Stimulated activated effector memory CD8-positive, alpha-beta T cell treated with anti-CD3 and anti-CD28 coated beads, Interleukin-12 subunit alpha, Interleukin-12 subunit beta, amount 100 ng/mL, for 72 hours (primary cell): ENCODE measurements at regions not wholly inside any gene's neighbourhood (a gene's known extent, or its start where the extent isn't known, plus 50 kb on each side); places are given as distances from the start of the nearest gene placed in this dataset.

Experiments
- ATAC-seq: fragments of 150-1000 bp; cut with Tn5 transposase; 2 replicates; pipeline ENCODE4 v1.10.0; 2021
- DNase-seq, 2 donors: peaks; one replicate each; pipeline ENCODE4 v3.0.0; 2021 to 2022; ENCODE audit warnings: low spot score in 2 of 2
- H3K27ac Mint-ChIP-seq: one replicate; pipeline ENCODE4 v1.8.0; 2022; ENCODE audit warnings: mild to moderate bottlenecking, mixed read lengths
- H3K36me3 Mint-ChIP-seq: one replicate; pipeline ENCODE4 v1.8.0; 2022; ENCODE audit warnings: mild to moderate bottlenecking, mixed read lengths
- H3K4me1 Mint-ChIP-seq: one replicate; pipeline ENCODE4 v1.8.0; 2022; ENCODE audit warnings: mixed read lengths
- H3K4me3 Mint-ChIP-seq: one replicate; pipeline ENCODE4 v1.8.0; 2022; ENCODE audit warnings: mild to moderate bottlenecking, mixed read lengths
- H3K9me3 Mint-ChIP-seq: one replicate; pipeline ENCODE4 v1.8.0; 2022; ENCODE audit warnings: mixed read lengths

DNA sequence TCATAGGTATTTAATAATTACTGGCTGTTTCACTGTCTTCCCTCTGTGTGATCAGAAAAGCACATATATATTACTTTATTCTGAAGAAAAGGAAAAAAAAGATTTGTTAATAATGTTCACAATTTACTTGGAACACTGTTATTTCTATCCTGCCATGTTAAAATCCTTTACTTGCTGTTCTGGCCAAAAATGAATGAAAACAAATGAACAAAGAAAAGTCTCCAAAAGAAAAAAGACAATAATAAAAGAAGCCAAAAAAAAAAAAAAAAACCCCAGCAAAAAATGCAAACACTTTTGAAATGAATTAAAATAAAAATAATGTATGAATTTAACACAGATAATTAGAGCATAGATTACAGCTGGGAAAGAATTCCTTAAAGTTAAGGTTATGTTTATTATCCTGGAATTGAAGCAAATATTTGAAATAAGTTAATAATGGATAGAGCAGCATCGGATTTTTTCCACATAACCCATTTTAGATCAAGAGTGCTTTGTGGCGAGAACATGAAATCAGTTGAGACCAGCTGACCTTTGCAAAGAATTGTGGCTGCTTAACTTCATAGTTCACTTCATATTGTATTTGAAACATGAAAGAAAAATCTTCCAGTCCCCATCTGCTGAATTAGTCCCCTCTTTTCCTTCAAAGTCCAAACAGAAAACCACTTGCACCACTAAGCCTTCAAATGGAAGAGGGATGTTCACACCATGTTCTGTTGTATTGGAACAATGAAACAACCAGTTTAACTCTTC, 444.8 kb downstream of the ADAMTS20 start:
- ATAC-seq (no peak), DNase-seq (no peak)
- Mint-ChIP-seq H3K9me3 (peaks cover 15% of the 10 kb centered on the region), H3K4me1 (no peaks in the 10 kb centered on the region), H3K4me3 (no peak overlapping the region), H3K27ac (no peak overlapping the region), H3K36me3 (no peaks in the 10 kb centered on the region)

- Mint-ChIP-seq H3K4me1 (no peaks in the 10 kb centered on the region), H3K27ac (no peak overlapping the region), H3K36me3 (no peaks in the 10 kb centered on the region), H3K9me3 (peaks cover 17% of the 10 kb centered on the region), H3K4me3 (no peak overlapping the region)
- ATAC-seq (no peak), DNase-seq (no peak)
Observed at GRCh38 chr12:43106355-43106754, 445.6 kb downstream of the ADAMTS20 start.

DNA sequence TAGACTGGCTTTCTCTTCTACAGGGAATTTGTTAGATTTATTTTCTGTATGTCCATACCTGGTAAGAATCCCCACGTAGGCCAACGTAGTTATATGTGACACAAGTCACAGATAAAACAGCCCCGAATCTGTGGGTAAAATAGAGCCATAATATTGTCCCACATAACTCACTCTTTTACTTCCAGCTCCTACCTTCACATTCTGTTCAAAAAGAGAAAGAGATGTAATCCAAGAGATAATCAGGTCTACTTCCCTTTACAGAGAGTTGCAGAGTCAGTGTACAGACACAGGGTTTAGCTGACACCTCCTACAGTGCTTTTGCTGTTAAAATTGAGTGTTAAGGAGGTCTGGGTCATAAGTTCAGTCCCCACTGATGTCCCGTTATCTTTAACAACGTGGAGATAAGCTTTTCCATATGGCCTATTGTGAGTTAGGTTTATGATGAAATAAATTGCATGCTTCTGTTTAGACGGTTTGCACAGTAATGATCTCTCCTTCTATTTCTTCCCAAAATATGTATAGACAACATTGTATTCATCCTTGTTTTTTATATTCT, 446.5 kb downstream of the ADAMTS20 start:
- no peak overlapping the region for H3K4me3 Mint-ChIP-seq
- H3K36me3 Mint-ChIP-seq = no peaks in the 10 kb centered on the region
- DNase-seq (no peak), ATAC-seq (no peak)
- H3K27ac Mint-ChIP-seq = no peak overlapping the region
- H3K4me1 Mint-ChIP-seq = no peaks in the 10 kb centered on the region
- peaks cover 15% of the 10 kb centered on the region for H3K9me3 Mint-ChIP-seq

DNA sequence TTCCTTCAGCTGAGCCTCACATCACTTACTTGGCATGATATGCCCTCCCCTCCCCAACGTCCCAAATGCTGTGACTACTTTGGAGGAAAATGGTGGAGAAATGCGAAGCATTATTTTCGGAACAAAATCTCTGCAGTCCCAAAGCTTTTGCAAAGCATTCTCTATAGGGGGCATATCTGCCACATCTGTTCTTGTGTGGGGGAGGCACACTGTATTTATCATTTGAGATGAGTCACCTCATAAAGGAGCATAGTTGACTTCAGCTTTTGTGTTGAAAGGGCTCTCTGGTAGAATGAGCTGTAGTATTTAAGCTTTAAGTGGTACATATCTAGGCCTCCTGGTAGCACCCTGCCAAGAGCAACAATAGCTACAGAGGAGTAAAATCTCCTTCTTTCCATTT, 447.5 kb downstream of the ADAMTS20 start:
- H3K9me3 Mint-ChIP-seq = peaks cover 5% of the 10 kb centered on the region
- no peak overlapping the region for H3K4me3 Mint-ChIP-seq
- H3K27ac Mint-ChIP-seq = no peak overlapping the region
- DNase-seq = no peak
- H3K4me1 Mint-ChIP-seq = no peaks in the 10 kb centered on the region
- no peak for ATAC-seq
- H3K36me3 Mint-ChIP-seq = no peaks in the 10 kb centered on the region

DNA sequence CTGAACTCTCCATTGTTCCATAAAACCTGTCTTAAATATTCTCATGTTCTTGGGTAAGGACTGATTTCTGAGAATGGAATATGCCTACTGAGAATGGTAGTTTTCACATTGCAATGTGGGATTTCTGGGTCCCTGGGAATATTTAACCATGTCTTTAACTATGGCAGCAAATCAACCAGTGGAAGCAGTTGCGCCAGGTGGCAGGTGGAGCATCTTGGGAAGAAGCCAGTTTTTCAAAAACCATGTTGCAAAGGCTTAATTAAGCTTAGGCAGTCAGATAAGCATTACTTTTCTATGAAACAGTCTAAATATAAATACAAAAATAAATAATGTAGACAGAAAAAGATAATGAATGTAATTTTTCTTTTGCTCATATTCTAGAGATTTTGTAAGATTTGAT, 448.1 kb downstream of the ADAMTS20 start:
- Mint-ChIP-seq H3K36me3 (no peaks in the 10 kb centered on the region), H3K9me3 (peaks cover 5% of the 10 kb centered on the region), H3K27ac (no peak overlapping the region), H3K4me3 (no peak overlapping the region), H3K4me1 (no peaks in the 10 kb centered on the region)
- DNase-seq (no peak), ATAC-seq (no peak)

DNA sequence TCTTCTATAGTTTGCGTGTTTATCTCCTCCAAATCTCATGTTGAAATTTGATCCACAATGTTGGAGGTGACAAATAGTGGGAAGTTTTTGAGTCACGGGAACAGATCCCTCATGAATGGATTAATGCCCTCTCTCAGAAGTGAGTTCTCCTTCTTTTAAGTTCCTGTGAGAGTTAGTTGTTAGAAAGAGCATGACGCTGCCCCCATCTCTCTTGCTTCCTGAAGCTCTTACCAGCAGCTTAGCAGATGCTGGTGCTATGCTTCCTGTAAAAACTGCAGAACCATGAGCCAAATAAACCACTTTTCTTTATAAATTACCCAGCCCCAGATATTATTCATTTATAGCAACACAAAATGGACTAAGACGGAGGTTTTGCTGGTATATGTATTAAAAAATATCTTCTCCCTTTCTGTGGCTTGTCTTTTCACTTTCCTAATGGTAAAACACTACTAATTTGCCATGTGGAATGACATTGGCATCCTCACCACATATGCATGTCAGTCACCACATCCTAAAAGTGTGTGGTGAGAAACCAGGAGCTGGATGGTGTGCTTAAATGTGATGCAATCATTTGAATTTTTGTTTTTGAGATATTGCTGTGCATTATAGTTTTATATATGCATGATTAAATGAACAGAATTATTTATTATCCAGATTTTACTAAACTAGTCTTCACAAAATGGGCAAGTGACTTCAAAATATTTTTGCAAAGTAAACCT, 449.3 kb downstream of the ADAMTS20 start:
- ATAC-seq = no peak

DNA sequence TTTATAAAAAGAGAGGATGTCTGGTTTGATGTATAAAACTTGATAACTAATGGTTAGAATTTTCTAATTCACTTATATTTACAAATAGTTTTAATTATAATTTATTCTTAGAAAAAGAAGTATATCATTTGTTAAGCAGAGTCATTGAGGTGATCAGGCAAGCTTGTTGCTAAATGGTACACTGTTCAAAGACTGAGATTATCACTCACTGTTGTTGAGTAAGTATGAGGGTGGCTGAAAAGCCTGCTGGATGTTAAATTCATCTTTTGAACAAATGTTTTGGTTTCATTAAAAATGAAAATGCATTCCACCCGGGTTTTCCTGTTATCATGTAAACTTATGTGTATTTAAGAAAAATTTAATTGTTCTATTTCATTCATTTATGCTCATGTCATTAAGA, 451.8 kb downstream of the ADAMTS20 start:
- no peak for ATAC-seq
- Mint-ChIP-seq H3K27ac (no peak overlapping the region), H3K36me3 (no peaks in the 10 kb centered on the region), H3K4me3 (no peak overlapping the region), H3K4me1 (no peaks in the 10 kb centered on the region), H3K9me3 (peaks cover 6% of the 10 kb centered on the region)
- no peak for DNase-seq

More for the DNA sequence above, 449.3 kb downstream of the ADAMTS20 start:
- no peak for DNase-seq
- Mint-ChIP-seq H3K9me3 (peaks cover 5% of the 10 kb centered on the region), H3K27ac (no peak overlapping the region), H3K4me1 (no peaks in the 10 kb centered on the region), H3K36me3 (no peaks in the 10 kb centered on the region), H3K4me3 (no peak overlapping the region)

DNA sequence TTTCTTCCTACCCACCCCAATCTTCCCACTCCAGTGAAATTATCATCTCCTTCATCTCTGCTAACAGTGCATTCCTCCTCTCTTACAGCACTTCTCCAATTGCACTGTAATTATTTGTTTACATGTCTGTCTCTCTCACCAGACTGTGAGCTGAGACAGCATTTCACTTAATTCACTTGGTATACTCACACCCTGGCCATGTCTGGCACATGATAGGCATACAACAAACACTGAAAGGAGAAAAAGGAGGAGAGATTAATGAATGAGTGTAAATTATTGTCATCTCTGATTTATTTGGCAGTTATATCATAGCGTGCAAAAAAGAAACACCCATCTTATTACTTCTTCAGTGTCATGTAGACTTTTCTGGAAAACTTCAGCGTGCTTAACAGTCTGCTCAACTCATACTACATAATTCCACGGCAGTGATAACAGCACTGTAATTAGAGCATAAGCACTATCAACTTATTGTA, 452.3 kb downstream of the ADAMTS20 start:
- Mint-ChIP-seq H3K36me3 (no peaks in the 10 kb centered on the region), H3K9me3 (peaks cover 6% of the 10 kb centered on the region), H3K4me3 (no peak overlapping the region), H3K4me1 (no peaks in the 10 kb centered on the region), H3K27ac (no peak overlapping the region)
- ATAC-seq = no peak
- no peak for DNase-seq

DNA sequence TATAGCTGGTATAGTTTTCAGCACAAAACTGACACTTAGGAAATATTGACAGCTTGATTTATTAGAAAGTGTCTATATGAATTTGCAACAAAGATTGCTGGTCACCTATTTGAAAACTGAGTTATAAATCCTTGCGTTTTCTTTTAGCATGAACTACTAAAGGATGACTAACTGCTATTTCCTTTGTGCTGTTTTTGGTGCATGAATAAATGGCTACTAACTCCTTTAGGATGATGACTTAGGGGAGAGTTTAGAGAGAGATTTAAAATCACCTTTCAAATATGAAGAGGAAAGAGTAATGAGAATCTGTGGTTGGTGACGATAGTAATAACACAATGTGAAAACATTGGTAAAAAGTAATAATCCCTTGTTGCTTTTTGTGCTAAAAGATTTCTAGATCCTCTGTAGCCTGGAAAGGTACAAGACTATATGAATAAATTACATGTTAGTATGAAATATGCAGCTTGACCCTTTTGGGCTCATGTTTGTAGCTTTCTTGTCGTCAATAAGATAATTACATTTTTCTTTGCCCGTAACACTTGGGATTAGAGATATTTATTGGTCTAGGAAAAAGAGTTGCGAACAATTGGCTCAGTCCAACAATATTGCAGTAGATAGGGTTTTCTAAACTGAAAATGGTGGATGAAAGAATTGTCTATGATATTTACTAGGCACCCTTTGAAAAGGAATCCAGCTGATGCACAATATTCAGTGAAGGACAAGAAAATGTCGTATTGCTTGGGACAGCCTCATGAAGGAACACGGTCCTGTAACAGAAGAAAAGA, 453.0 kb downstream of the ADAMTS20 start:
- no peak for DNase-seq
- no peaks in the 10 kb centered on the region for H3K36me3 Mint-ChIP-seq
- H3K9me3 Mint-ChIP-seq = peaks cover 6% of the 10 kb centered on the region
- H3K4me3 Mint-ChIP-seq = no peak overlapping the region
- H3K27ac Mint-ChIP-seq = no peak overlapping the region
- no peaks in the 10 kb centered on the region for H3K4me1 Mint-ChIP-seq
- no peak for ATAC-seq

DNA sequence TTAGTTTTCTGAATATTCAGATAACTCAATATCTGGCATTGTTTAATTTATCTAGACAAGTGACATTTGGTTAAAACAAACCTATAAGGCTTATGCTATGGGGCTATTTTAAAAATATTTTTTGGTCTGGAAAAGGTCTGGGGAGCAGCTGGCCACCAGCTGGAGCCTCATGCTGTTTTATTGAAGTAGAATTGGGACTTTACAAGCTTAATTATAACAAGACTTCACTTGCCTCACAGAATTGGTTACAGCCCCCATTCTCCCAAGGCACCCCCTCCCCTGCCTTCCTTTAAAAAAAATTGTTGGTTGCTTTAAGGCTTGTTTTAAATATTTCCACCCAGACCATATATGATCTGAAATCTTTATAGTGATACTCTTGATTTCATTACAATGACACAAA, 453.9 kb downstream of the ADAMTS20 start:
- no peak overlapping the region for H3K27ac Mint-ChIP-seq
- no peak overlapping the region for H3K4me3 Mint-ChIP-seq
- no peaks in the 10 kb centered on the region for H3K4me1 Mint-ChIP-seq
- no peaks in the 10 kb centered on the region for H3K36me3 Mint-ChIP-seq
- DNase-seq (no peak), ATAC-seq (no peak)
- peaks cover 10% of the 10 kb centered on the region for H3K9me3 Mint-ChIP-seq

- peaks cover 13% of the 10 kb centered on the region for H3K9me3 Mint-ChIP-seq
- DNase-seq (no peak), ATAC-seq (no peak)
- H3K4me1 Mint-ChIP-seq = no peaks in the 10 kb centered on the region
- no peaks in the 10 kb centered on the region for H3K36me3 Mint-ChIP-seq
- no peak overlapping the region for H3K4me3 Mint-ChIP-seq
- no peak overlapping the region for H3K27ac Mint-ChIP-seq
Observed at GRCh38 chr12:43097471-43097870, 454.5 kb downstream of the ADAMTS20 start.

GRCh38 chr12:43095669-43096280, 456.2 kb downstream of the ADAMTS20 start:
- DNase-seq (no peak), ATAC-seq (no peak)
- peaks cover 13% of the 10 kb centered on the region for H3K9me3 Mint-ChIP-seq
- H3K4me1 Mint-ChIP-seq = no peaks in the 10 kb centered on the region
- no peak overlapping the region for H3K27ac Mint-ChIP-seq
- H3K36me3 Mint-ChIP-seq = no peaks in the 10 kb centered on the region
- no peak overlapping the region for H3K4me3 Mint-ChIP-seq

DNA sequence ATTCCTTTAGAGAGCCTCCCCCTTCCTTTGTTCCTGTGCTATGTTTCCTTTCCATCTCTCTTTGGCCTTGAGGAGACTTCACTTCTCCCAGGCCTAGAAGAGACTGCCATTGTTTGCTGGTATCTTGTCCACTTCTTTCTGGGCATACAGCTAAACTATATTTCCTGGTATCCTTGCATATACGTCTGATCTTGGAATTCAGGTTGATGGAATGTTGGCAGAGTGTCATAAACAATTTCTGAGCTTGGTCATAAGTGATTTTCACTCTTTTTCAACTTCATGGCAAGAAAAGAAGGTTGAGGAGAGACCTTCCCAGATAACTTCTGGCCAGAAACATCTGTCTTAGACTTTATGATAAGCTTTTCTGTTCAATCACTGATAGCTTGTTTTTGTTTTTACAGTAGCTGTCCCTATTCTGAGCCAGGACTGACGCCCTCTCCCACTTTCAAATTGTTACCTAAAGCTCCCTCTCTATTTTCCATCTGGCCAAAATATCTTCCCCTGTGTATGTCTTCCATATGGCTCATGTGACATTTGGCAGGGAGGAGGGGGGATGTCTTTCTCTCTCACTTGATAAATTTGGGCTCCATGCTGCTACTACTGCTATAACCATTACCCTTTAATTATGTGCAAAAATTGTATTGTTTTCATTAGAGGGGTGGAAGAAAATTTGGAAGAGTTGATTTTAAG, 457.0 kb downstream of the ADAMTS20 start:
- DNase-seq (no peak), ATAC-seq (no peak)
- H3K9me3 Mint-ChIP-seq = peaks cover 19% of the 10 kb centered on the region
- H3K36me3 Mint-ChIP-seq = no peaks in the 10 kb centered on the region
- no peak overlapping the region for H3K27ac Mint-ChIP-seq
- no peak overlapping the region for H3K4me3 Mint-ChIP-seq
- no peaks in the 10 kb centered on the region for H3K4me1 Mint-ChIP-seq

DNA sequence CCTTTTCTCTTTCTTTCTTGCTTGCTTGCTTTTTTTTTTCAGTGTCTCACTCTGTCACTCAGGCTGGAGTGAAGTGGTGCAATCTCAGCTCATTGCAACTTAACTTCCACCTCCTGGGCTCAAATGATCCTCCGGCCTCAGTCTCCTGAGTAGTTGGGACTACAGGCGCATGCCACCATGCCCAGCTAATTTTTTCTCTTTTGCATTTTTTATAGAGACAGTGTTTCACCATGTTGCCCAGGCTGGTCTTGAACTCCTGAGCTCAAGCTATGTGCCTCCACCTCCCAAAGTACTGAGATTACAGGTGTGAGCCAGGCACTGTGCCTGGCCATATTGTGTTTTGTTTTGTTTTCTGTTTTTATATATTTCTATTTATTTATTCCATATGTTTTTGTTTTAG, 461.0 kb downstream of the ADAMTS20 start:
- Mint-ChIP-seq H3K36me3 (no peaks in the 10 kb centered on the region), H3K27ac (no peak overlapping the region), H3K4me1 (no peaks in the 10 kb centered on the region), H3K4me3 (no peak overlapping the region), H3K9me3 (peaks cover 17% of the 10 kb centered on the region)
- DNase-seq = no peak
- ATAC-seq = no peak
